NB4 (cell line): ENCODE measurements at regions not wholly inside any gene's neighbourhood (a gene's known extent, or its start where the extent isn't known, plus 50 kb on each side); places are given as distances from the start of the nearest gene placed in this dataset.
"Not testable (repeated sequence)": the region's sequence is repeated elsewhere in the genome, so short reads cannot be mapped to it uniquely, and the experiment has no call there.

ENCODE experiments used
- MYC ChIP-seq: IDR thresholded peaks from 2 replicates; pipeline ENCODE4 v1.6.1; 2011; ENCODE audit warnings: low read depth, low read length
- POLR2A ChIP-seq: IDR thresholded peaks from 2 replicates; pipeline ENCODE4 v1.6.1; 2011; ENCODE audit warnings: mild to moderate bottlenecking; ENCODE audit not compliant: insufficient read length; ENCODE audit errors: extremely low read depth
- TF ChIP-seq, protein P1 (sequence below): IDR thresholded peaks from one replicate; pipeline ENCODE4 v1.5.1; 2012; ENCODE audit warnings: low read depth, low read length
- TF ChIP-seq, protein P2 (sequence below): IDR thresholded peaks from 2 replicates; pipeline ENCODE4 v1.6.1; 2011; ENCODE audit warnings: low read depth, low read length

DNA sequence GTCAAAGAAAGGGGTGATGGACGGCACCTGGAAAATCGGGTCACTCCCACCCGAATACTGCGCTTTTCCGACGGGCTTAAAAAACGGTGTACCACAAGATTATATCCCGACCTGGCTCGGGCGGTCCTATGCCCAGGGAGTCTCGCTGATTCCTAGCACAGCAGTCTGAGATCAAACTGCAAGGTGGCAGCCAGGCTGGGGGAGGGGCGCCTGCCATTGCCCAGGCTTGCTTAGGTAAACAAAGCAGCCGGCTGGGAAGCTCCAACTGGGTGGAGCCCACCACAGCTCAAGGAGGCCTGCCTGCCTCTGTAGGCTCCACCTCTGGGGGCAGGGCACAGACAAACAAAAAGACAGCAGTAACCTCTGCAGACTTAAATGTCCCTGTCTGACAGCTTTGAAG, 413.8 kb upstream of the CTSO start:
- TF ChIP-seq, protein P1, sequence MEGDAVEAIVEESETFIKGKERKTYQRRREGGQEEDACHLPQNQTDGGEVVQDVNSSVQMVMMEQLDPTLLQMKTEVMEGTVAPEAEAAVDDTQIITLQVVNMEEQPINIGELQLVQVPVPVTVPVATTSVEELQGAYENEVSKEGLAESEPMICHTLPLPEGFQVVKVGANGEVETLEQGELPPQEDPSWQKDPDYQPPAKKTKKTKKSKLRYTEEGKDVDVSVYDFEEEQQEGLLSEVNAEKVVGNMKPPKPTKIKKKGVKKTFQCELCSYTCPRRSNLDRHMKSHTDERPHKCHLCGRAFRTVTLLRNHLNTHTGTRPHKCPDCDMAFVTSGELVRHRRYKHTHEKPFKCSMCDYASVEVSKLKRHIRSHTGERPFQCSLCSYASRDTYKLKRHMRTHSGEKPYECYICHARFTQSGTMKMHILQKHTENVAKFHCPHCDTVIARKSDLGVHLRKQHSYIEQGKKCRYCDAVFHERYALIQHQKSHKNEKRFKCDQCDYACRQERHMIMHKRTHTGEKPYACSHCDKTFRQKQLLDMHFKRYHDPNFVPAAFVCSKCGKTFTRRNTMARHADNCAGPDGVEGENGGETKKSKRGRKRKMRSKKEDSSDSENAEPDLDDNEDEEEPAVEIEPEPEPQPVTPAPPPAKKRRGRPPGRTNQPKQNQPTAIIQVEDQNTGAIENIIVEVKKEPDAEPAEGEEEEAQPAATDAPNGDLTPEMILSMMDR, result not testable (repeated sequence)
- TF ChIP-seq, protein P2, sequence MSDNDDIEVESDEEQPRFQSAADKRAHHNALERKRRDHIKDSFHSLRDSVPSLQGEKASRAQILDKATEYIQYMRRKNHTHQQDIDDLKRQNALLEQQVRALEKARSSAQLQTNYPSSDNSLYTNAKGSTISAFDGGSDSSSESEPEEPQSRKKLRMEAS, result not testable (repeated sequence)
- TF ChIP-seq POLR2A, MYC: not testable (repeated sequence)
